Ecto neural progenitor cell (in vitro differentiated cells): ENCODE measurements at regions not wholly inside any gene's neighbourhood (a gene's known extent, or its start where the extent isn't known, plus 50 kb on each side); places are given as distances from the start of the nearest gene placed in this dataset.

Experiments
- DNase-seq: peaks from one replicate; pipeline ENCODE4 v3.0.0-alpha.2; 2018; ENCODE audit warnings: low spot score

DNA sequence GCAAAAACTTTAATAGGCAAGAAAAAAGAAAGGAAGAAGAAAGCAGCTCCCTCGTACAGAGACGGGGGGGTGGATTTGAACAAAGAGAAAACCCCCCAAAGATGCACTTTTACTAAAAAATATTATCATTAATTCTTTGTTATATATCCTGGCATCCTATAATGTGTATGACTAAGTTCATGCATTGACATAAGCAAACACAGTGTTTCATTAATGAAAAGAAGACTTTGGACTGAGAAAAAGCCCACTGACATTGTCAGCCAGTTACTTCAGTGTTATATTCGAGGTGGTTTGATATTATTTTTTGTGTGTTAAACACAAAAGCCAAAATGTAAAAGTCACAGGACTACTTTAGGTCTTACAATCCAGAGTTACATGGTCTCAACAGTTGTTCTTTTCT lies 110.1 kb upstream of the DPYD start:
- DNase-seq: no peak

DNA sequence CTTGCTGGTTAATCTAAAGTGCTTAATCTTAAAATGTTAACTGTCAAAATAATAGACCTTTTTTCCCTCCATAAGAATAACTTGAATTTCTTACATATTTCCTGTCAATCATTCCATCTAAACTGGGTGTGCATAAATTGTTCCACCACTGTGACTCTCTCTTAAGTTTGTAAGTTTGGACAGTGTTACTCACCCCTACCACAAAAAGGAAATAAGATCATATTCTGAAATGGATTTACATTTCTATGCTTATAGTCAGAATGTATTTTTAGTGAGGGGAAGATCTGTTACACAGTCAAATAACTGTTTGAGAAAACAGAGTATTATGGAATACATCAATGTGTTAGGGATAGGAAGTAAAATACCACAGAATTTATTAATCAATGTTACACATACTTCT lies 109.6 kb upstream of the DPYD start:
- DNase-seq: no peak

GRCh38 chr1:98028800-98029199 lies 108.0 kb upstream of the DPYD start:
- DNase-seq: no peak

- no peak for DNase-seq
Observed at GRCh38 chr1:98027103-98027705, 106.4 kb upstream of the DPYD start.

DNA sequence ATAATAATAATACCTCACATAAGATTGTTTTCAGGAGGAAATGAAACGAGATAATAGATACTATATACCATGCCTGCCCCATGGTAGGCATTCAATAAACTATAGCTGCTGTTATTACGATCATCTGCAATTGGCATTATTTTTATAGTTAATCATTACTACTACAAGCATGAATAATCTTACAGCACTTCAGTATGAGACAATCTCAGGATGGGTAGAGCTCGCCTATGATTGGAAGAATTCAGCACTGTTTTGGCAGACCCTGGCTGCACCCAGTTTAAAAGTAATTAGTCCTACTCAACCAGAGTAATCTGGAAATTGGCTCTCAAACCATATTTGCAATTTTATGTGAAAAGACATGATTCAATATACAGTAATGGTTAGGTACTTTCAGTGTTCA lies 105.0 kb upstream of the DPYD start:
- DNase-seq: no peak

DNA sequence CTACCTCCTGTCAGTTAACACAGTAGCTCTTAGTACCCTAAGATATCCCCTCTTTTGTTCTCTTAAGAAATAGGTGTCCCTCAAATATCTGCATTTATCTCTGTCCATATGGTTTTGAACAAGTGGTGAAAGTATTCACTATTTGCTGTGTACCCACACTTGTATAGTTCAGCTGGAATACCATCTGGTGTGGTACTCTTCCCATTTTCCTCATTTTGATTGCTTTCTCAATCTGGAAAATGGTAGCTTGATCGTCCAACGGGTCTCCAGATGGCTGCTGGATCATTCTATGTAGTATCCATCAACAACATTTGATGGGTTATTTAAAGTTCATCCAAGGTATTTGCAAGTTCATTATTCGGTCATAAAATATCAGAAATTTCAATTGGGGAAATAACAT lies 100.3 kb upstream of the DPYD start:
- no peak for DNase-seq

GRCh38 chr1:98019747-98020146 lies 98.9 kb upstream of the DPYD start:
- no peak for DNase-seq

DNA sequence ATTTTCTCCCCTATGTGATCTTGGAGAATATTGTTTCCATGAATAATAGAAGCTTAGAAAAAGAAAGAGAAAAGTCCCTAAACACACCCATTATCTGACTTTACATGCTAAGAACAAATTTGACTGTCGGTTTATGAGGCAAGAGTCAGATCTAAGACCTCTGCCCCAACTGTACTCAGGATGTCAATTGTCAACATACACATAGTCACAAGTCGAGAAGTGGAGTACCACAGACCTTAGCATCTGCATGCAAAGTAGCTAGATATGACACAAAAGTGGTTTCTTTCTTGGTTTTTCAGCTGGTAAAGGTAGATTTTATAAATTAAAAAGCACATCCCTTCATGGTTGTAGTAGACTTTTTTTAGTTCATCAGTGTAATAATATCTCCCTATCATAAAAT lies 97.2 kb upstream of the DPYD start:
- DNase-seq: no peak

- DNase-seq: no peak
Observed at GRCh38 chr1:98017184-98017583, 96.3 kb upstream of the DPYD start.

- no peak for DNase-seq
Observed at GRCh38 chr1:98008373-98008772, 87.5 kb upstream of the DPYD start.

DNA sequence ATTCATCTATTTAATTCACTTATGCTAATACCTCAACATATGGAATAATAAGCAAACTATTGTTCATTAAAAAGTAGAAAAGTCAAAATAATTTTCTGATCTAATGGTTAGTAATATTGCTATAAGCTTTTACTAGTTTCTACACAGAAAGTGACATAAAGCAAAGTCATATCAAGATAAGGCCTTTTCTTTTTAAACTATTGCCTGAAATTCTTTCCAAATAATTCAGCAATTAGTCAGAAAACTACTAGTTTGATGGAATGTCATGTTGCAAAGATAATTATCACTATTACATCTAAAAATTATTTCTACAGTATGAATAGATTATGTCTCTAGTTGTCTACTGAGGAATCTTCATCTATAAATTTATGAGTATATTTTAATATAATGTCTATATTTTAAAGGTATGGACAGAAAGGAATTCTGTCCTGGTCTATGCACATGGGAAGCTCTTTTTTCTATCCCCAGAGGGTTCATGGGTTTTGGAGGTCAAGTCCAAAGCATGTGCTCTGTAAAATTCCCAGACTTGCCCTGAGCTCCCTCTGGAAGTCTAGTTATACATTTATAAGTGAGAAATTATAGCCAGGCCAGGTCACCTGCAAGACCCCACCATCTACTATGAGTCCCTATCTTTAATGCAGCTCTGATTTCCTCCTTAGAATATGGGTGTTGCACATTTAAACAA lies 84.6 kb upstream of the DPYD start:
- DNase-seq: no peak

DNA sequence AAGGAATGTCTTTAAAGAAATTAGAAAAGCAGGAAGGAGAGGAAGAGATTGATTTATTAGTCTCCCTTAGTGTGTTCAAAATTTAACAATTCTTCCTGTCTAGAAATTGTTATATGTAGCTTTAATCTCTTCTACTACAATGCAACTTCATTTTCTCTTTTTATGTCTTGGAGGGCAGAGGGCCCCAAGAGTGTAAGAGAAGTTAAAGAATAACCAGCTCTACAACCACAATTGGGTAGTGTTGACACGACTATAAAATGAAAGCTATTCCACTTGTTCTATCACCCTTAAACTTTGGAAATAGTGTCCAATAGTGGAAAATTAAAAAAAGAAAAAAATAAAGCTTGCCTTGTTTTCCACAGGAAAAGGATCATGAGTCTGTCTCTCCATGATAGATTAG lies 82.6 kb upstream of the DPYD start:
- no peak for DNase-seq

GRCh38 chr1:98002288-98002687 lies 81.5 kb upstream of the DPYD start:
- DNase-seq: no peak

- no peak for DNase-seq
Observed at GRCh38 chr1:98001764-98002163, 80.9 kb upstream of the DPYD start.

GRCh38 chr1:97999320-97999719 lies 78.5 kb upstream of the DPYD start:
- DNase-seq: no peak

GRCh38 chr1:97996880-97997279 lies 76.0 kb upstream of the DPYD start:
- no peak for DNase-seq

- no peak for DNase-seq
Observed at GRCh38 chr1:97989094-97989680, 68.4 kb upstream of the DPYD start.

DNA sequence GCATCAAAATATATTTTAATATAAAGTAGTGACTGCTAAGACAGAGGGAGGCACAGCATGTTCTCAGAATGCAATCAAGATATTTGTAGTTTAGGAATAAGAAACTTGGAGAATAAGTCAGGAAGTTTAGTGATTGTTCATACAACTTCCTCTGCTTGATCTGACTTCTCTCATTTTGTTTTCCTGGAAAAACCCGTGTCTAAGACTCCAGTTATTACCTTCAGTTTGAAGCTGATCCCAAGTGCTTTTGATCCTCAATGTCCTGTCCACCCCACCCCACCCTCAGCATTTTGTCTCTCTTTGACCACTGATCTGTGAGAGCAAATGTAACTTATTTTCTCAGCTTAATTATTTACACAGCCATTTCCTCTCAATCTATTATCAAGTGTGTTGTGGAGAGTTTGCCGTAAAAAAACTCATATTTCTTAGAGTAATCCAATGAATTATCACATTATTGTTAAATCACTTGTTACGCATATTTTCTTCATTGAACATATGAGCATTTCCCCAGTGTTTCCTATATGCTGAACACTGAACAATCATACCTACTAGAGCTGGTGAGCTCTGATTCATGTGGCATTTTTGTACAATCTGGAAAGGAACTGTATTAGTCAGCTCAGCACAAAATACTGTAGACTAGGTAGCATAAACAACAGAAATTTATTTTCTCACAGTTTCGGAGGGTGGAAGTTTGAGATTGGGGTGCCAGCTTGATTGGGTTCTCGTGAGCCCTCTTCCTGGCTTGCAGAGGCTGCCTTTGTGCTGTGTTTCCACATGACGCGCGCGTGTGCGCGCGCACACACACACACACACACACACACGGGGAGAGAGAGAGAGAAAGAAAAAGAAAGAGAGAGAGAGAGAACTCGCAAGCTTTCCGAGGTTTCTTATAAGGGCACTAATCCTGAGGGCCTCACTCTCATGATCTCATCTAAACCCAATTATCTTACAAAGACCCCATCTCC lies 65.5 kb upstream of the DPYD start:
- DNase-seq: no peak

DNA sequence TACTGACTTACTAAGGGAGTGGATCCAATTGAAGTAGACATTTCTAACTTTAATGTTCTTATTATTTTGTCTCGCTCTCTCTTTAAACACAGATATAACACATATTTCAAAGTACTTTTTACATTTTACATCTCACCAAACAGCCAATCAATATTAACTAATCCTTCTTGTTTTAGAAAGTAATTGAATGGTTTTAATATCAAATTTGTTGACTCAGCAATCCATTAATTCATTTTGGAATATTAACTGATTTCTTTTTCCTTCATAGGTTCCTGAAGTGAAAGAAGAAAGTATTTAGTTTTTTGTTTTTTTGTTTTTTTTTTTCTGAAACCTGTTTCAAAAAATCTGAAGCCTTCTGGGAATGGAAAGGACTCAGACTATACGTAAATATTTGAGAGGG lies 62.3 kb upstream of the DPYD start:
- no peak for DNase-seq

DNA sequence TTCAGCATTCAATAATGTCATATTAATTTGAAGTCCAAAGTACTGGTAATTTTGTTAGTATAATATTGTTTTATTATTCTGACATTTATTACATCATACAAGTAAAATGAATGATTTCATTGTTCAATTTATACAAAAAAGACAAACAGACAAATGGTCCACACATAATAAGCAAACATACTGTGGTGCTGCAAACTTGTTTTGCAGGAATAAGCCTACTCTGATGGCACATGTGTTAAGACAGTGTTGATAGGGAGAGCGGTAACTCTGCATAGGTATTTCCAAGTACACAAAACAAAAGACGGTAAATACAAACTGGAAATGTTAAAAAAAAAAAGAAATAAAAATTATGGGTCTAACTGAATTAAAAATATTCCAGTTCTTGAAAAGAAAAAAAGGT lies 59.7 kb upstream of the DPYD start:
- no peak for DNase-seq

DNA sequence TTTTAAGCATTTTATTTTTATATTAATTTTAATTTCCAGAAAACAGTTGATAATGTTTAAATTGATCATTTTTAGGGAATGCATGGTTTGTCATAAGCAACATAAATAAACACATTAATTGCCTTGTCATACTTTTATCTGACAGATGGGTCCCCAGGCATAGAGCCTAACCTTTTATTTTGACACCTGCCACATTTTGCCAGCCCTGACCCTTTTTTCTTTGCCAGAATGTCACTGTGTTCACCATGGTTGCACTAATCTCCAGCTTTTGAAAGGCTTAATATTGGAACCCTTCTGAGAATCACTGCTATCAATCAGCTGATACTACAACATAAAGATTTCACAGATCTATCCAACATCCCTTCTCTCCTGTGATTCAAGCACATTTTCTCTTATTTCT lies 56.0 kb upstream of the DPYD start:
- DNase-seq: no peak
